HAP-1 (cell line): ENCODE measurements at regions not wholly inside any gene's neighbourhood (a gene's known extent, or its start where the extent isn't known, plus 50 kb on each side); places are given as distances from the start of the nearest gene placed in this dataset.
"Not testable (repeated sequence)": the region's sequence is repeated elsewhere in the genome, so short reads cannot be mapped to it uniquely, and the experiment has no call there.

ENCODE experiments used
- DNase-seq, 2 experiments: peaks; one replicate each; pipeline ENCODE4 v3.0.0-alpha.2; 2016 to 2020; ENCODE audit warnings: low spot score in 2 of 2
- H3K27me3 ChIP-seq: fragments of 250-450 bp; sonication (Bioruptor Pico); 2 replicates; pipeline ENCODE4 v1.5.1; 2020; ENCODE audit warnings: low read depth, mild to moderate bottlenecking, moderate library complexity
- H3K36me3 ChIP-seq: fragments of 250-450 bp; sonication (Bioruptor Pico); replicated peaks from 2 replicates; pipeline ENCODE4 v1.5.1; 2020; ENCODE audit warnings: mild to moderate bottlenecking
- H3K4me1 ChIP-seq: fragments of 250-450 bp; sonication (Bioruptor Pico); 2 replicates; pipeline ENCODE4 v1.5.1; 2020; ENCODE audit warnings: mild to moderate bottlenecking
- H3K4me3 ChIP-seq: fragments of 250-450 bp; sonication (Bioruptor Pico); 2 replicates; pipeline ENCODE4 v1.5.1; 2020; ENCODE audit warnings: mild to moderate bottlenecking, moderate library complexity
- H3K9me3 ChIP-seq: fragments of 250-450 bp; sonication (Bioruptor Pico); 2 replicates; pipeline ENCODE4 v1.5.1; 2020; ENCODE audit warnings: mild to moderate bottlenecking, moderate library complexity
- in situ Hi-C: fragments of 300-500 bp; cut with MboI; formaldehyde crosslinking; loops from 3 replicates; pipeline ENCODE4 v1.14.3; 2020; ENCODE audit warnings: low sequenced_read_pairs, inconsistent platforms, mixed read lengths

- Histone ChIP-seq H3K36me3 (no peaks in the 10 kb centered on the region), H3K9me3 (no peaks in the 10 kb centered on the region), H3K4me1 (no peaks in the 10 kb centered on the region), H3K27me3 (no peaks in the 10 kb centered on the region), H3K4me3 (no peak overlapping the region)
- in situ Hi-C loops, result no loop called here
- no peak for DNase-seq
Measured at GRCh38 chr2:59181347-59181746, 940.2 kb upstream of the FANCL start.

- no peak overlapping the region for H3K4me3 ChIP-seq
- in situ Hi-C loops, result no loop called here
- H3K9me3 ChIP-seq, result no peaks in the 10 kb centered on the region
- H3K27me3 ChIP-seq, result no peaks in the 10 kb centered on the region
- H3K4me1 ChIP-seq, result no peaks in the 10 kb centered on the region
- no peak for DNase-seq
- no peaks in the 10 kb centered on the region for H3K36me3 ChIP-seq
Measured at GRCh38 chr2:59180621-59181020, 939.5 kb upstream of the FANCL start.

- Histone ChIP-seq H3K36me3 (no peaks in the 10 kb centered on the region), H3K4me1 (no peaks in the 10 kb centered on the region), H3K4me3 (no peak overlapping the region), H3K9me3 (no peaks in the 10 kb centered on the region), H3K27me3 (no peaks in the 10 kb centered on the region)
- no peak for DNase-seq
- in situ Hi-C loops, result no loop called here
Measured at GRCh38 chr2:59180111-59180510, 939.0 kb upstream of the FANCL start.

GRCh38 chr2:59177748-59178147 lies 936.6 kb upstream of the FANCL start:
- DNase-seq, result no peak
- H3K4me1 ChIP-seq, result no peaks in the 10 kb centered on the region
- no peaks in the 10 kb centered on the region for H3K9me3 ChIP-seq
- H3K36me3 ChIP-seq, result no peaks in the 10 kb centered on the region
- no peaks in the 10 kb centered on the region for H3K27me3 ChIP-seq
- H3K4me3 ChIP-seq, result no peak overlapping the region
- in situ Hi-C loops, result no loop called here

- DNase-seq, result no peak
- no peak overlapping the region for H3K4me3 ChIP-seq
- in situ Hi-C loops, result no loop called here
- H3K36me3 ChIP-seq, result no peaks in the 10 kb centered on the region
- no peaks in the 10 kb centered on the region for H3K27me3 ChIP-seq
- no peaks in the 10 kb centered on the region for H3K9me3 ChIP-seq
- no peaks in the 10 kb centered on the region for H3K4me1 ChIP-seq
Measured at GRCh38 chr2:59176737-59177136, 935.6 kb upstream of the FANCL start.

GRCh38 chr2:59174536-59175243 lies 933.6 kb upstream of the FANCL start:
- H3K36me3 ChIP-seq, result no peaks in the 10 kb centered on the region
- H3K9me3 ChIP-seq, result no peaks in the 10 kb centered on the region
- no peaks in the 10 kb centered on the region for H3K27me3 ChIP-seq
- in situ Hi-C loops, result no loop called here
- no peaks in the 10 kb centered on the region for H3K4me1 ChIP-seq
- H3K4me3 ChIP-seq, result no peak overlapping the region
- no peak for DNase-seq

- DNase-seq, result no peak
- in situ Hi-C loops, result no loop called here
- no peaks in the 10 kb centered on the region for H3K36me3 ChIP-seq
- no peaks in the 10 kb centered on the region for H3K9me3 ChIP-seq
- no peaks in the 10 kb centered on the region for H3K4me1 ChIP-seq
- H3K27me3 ChIP-seq, result no peaks in the 10 kb centered on the region
- H3K4me3 ChIP-seq, result no peak overlapping the region
Measured at GRCh38 chr2:59173325-59173724, 932.2 kb upstream of the FANCL start.

GRCh38 chr2:59171019-59171418 lies 929.9 kb upstream of the FANCL start:
- H3K4me3 ChIP-seq, result no peak overlapping the region
- H3K4me1 ChIP-seq, result no peaks in the 10 kb centered on the region
- no peaks in the 10 kb centered on the region for H3K9me3 ChIP-seq
- DNase-seq, result no peak
- no peaks in the 10 kb centered on the region for H3K27me3 ChIP-seq
- no peaks in the 10 kb centered on the region for H3K36me3 ChIP-seq
- in situ Hi-C loops, result no loop called here

- no peaks in the 10 kb centered on the region for H3K4me1 ChIP-seq
- H3K27me3 ChIP-seq, result no peaks in the 10 kb centered on the region
- DNase-seq, result no peak
- no peaks in the 10 kb centered on the region for H3K9me3 ChIP-seq
- H3K4me3 ChIP-seq, result no peak overlapping the region
- H3K36me3 ChIP-seq, result no peaks in the 10 kb centered on the region
- in situ Hi-C loops, result no loop called here
Measured at GRCh38 chr2:59168766-59169165, 927.6 kb upstream of the FANCL start.

GRCh38 chr2:59167514-59167913 lies 926.4 kb upstream of the FANCL start:
- Histone ChIP-seq H3K4me3 (no peak overlapping the region), H3K27me3 (no peaks in the 10 kb centered on the region), H3K9me3 (no peaks in the 10 kb centered on the region), H3K36me3 (no peaks in the 10 kb centered on the region), H3K4me1 (no peaks in the 10 kb centered on the region)
- in situ Hi-C loops, result no loop called here
- no peak for DNase-seq

- H3K4me3 ChIP-seq, H3K27me3 ChIP-seq, H3K4me1 ChIP-seq, in situ Hi-C loops, H3K9me3 ChIP-seq, DNase-seq, H3K36me3 ChIP-seq: not testable (repeated sequence)
Measured at GRCh38 chr2:59157908-59158307, 916.8 kb upstream of the FANCL start.

- DNase-seq, result no peak
- Histone ChIP-seq H3K27me3 (no peaks in the 10 kb centered on the region), H3K9me3 (no peaks in the 10 kb centered on the region), H3K4me1 (no peaks in the 10 kb centered on the region), H3K4me3 (no peak overlapping the region), H3K36me3 (no peaks in the 10 kb centered on the region)
- in situ Hi-C loops, result no loop called here
Measured at GRCh38 chr2:59151805-59152204, 910.7 kb upstream of the FANCL start.

- no peaks in the 10 kb centered on the region for H3K4me1 ChIP-seq
- H3K36me3 ChIP-seq, result no peaks in the 10 kb centered on the region
- DNase-seq, result no peak
- in situ Hi-C loops, result no loop called here
- no peaks in the 10 kb centered on the region for H3K9me3 ChIP-seq
- H3K27me3 ChIP-seq, result no peaks in the 10 kb centered on the region
- H3K4me3 ChIP-seq, result no peak overlapping the region
Measured at GRCh38 chr2:59150217-59150849, 909.2 kb upstream of the FANCL start.

GRCh38 chr2:59149271-59149670 lies 908.1 kb upstream of the FANCL start:
- H3K36me3 ChIP-seq, result no peaks in the 10 kb centered on the region
- H3K9me3 ChIP-seq, result no peaks in the 10 kb centered on the region
- no peak for DNase-seq
- H3K4me1 ChIP-seq, result no peaks in the 10 kb centered on the region
- no peak overlapping the region for H3K4me3 ChIP-seq
- no peaks in the 10 kb centered on the region for H3K27me3 ChIP-seq
- in situ Hi-C loops, result no loop called here

GRCh38 chr2:59112258-59112657 lies 871.1 kb upstream of the FANCL start:
- H3K9me3 ChIP-seq, result no peaks in the 10 kb centered on the region
- in situ Hi-C loops, result no loop called here
- H3K36me3 ChIP-seq, result no peaks in the 10 kb centered on the region
- no peaks in the 10 kb centered on the region for H3K4me1 ChIP-seq
- DNase-seq, result no peak
- no peaks in the 10 kb centered on the region for H3K27me3 ChIP-seq
- no peak overlapping the region for H3K4me3 ChIP-seq
